EL (cell line): ENCODE measurements at regions not wholly inside any gene's neighbourhood (a gene's known extent, or its start where the extent isn't known, plus 50 kb on each side); places are given as distances from the start of the nearest gene placed in this dataset.
"Not testable (repeated sequence)": the region's sequence is repeated elsewhere in the genome, so short reads cannot be mapped to it uniquely, and the experiment has no call there.

Experiments used
- DNase-seq: peaks from one replicate; pipeline ENCODE4 v3.0.0-alpha.2; 2016

GRCh38 chr2:196500686-196501431 is 138.7 kb upstream of the CCDC150 start:
- DNase-seq = peak; percentile 60

- no peak for DNase-seq
These were observed 137.7 kb upstream of the CCDC150 start for GRCh38 chr2:196501836-196502235.

DNA sequence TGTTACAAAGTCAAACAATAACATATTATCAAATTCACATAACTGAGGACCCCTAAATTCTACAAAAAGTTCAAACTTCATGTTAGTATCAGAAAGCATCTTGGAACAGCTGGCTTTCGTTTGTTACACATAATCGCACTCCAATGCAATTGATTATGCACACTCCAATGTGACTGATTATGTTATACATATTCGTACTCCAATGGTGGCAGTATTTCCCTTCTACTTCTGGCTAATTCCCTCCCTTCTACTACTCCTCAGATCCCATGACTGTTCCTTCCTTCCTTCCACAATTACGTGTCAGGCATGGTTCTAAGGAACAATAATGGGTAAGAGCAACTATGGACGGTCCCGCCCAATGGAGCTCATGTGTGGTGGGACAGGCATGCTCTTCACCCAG is 137.1 kb upstream of the CCDC150 start:
- no peak for DNase-seq

DNA sequence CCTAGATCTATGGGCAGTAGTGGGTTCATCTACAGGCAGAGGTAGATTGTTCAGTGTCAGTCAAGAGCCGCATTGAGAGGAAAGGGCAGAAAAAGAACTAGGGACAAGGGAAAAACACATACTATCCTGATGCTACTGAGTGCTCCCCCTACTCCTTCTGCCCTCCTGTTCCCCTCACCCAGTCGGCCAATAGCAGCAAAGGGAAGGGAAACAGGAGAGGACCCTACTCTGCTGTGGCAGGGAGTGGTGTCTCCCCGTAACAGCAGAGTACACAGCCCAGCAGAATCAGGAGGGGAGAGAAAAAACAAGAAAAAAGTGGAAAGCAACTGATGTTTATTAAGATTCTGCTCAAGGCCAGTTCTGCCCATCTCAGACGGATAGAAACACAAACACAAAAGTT is 136.1 kb upstream of the CCDC150 start:
- no peak for DNase-seq

DNA sequence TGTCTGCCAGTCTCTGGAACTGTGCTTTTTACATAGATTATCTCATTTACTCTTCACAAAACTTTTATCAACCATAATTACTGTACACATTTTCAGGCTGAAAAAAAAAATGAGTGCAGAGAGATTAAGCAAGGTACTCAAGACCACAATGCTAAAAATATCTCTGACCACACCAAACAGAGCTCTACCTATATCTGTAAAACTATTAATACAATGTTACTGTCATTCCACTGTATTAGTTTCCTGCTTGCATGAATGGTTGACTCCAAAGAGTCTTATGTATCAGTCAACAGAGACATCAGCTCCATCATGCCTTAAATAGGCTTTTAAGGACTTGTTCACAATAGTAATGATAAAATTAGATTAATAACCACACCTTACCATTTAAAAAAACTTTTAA is 134.7 kb upstream of the CCDC150 start:
- no peak for DNase-seq

DNA sequence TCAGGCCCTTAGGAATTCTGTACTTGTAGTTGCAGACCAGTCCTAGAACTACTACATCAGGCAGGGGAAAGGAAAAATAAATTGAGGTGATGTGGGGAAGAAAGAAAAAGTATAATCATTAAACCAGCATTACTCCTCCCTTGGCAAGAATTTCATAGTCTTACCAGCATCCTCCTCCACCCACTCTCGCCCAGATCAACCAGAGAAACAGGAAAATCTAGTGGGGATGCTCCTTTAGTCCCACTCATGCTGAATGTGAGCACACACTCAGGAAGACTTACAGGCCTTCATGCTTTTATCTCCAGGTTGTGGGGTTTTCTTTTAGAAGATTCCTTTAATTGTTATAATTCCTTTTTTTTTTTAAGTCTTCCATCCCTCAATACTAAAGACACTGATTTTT is 129.3 kb upstream of the CCDC150 start:
- no peak for DNase-seq

DNA sequence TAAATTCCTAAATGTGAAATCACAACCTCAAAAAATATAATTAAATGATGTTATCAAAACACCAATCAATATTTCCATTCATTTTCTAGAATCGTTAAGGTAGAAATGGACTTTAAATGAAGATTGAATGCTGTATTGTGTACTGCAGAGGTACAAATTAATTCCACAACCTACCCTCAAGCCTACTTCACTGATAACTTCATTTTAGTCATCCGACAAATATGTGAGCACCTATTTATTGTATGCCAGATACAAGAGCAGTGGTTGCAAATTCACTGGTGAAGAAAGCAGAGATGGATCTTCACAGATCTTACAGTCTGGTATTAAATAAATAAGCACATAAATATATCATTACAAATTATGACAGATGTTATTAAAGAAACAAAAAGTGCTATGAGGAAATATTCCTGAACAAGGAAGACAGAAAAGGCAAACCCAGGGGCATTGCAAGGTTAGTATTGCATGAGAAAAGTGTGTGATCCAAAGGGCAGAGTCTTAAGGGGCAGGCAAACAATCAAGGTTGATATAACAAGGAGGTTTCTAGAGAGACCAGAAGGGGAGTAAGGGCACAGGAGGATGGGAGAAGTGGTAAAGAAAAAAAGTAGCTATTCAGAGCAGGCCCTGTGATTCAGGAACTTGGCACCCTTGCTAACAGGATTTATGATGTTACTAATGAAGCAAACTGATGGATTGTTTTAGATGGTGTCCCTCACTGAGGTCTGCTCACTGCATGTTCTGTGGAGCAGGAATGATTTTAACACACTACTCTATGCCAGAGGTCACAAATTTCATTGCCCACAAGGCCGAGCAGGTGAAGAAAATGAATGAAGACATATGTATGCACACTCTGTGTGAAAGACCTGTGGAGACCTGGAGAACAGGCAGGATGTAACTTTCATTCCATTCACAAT is 128.0 kb upstream of the CCDC150 start:
- no peak for DNase-seq

GRCh38 chr2:196513796-196514526 is 125.6 kb upstream of the CCDC150 start:
- no peak for DNase-seq

GRCh38 chr2:196514641-196515040 is 124.9 kb upstream of the CCDC150 start:
- no peak for DNase-seq

GRCh38 chr2:196515051-196515450 is 124.5 kb upstream of the CCDC150 start:
- no peak for DNase-seq

GRCh38 chr2:196515608-196516007 is 123.9 kb upstream of the CCDC150 start:
- DNase-seq = no peak

DNA sequence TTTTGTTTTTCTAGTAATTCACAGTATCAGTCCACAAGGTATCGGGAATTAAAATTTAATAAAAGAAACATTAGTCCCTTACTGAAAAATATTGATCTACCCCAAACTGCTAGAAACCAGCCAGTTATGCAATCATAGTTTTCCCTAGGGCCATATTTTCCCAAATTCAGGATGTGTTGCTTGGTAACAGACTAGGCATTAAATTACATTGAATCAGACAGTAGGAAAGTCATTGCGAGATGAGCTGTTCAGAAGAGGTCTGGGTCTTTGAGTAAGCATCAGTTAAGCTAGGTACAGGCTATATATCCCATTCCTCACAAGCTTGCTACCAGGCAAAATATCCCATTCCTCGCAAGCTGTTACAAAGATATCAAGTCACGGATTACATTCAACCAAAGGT is 123.0 kb upstream of the CCDC150 start:
- DNase-seq = no peak

- DNase-seq = no peak
These were observed 118.9 kb upstream of the CCDC150 start for GRCh38 chr2:196520605-196521004.

- DNase-seq = not testable (repeated sequence)
These were observed 112.4 kb upstream of the CCDC150 start for GRCh38 chr2:196526981-196527725.

GRCh38 chr2:196528486-196529223 is 110.9 kb upstream of the CCDC150 start:
- DNase-seq = no peak

GRCh38 chr2:196530910-196531309 is 108.6 kb upstream of the CCDC150 start:
- no peak for DNase-seq

DNA sequence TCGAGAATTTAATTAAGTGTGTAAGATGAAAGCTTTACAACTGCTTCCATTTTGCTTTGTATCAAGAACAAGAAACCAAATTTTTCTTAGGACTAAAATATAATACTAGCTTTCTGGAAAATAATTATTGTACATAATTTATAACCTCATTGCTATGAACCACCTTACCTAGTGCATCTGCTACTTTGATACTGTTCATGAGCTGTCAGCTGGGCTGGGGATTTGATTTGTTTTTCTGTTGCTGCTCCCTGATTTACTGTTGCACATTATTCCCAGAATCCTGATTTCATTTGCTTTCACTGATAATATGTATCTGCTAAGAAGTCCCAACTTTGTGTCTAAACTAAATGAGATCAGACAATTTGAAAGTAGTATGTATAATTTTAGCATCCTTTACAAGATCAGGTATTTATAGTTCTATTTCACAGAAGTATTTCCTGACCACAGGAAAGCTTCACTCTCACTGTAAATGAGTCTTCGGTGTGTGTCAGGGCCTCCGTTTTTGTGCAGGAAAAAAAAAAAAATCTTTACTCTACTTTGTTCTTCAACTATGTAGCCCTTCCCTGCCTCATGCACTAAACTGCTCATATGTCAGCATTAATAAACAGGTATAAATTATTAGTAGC is 105.6 kb upstream of the CCDC150 start:
- DNase-seq = no peak

DNA sequence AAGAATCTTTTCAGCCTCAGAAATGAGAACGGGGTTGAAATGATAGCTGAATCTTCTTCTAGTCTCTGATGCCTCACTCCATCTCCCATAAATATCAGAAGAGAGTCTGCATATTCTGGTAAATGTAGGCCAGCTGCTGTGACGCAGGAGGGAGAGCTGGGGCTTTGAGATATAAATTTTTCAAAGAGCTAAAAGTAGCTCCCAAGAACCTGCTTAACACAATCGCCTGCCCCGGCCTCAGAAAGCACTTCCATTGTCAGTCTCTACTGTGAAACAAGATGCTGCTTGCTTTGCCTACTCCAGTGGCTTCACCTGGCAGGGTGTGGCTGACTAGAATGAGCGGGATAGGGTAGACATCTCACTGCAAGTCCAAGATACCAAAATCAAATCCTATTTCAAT is 105.0 kb upstream of the CCDC150 start:
- no peak for DNase-seq

DNA sequence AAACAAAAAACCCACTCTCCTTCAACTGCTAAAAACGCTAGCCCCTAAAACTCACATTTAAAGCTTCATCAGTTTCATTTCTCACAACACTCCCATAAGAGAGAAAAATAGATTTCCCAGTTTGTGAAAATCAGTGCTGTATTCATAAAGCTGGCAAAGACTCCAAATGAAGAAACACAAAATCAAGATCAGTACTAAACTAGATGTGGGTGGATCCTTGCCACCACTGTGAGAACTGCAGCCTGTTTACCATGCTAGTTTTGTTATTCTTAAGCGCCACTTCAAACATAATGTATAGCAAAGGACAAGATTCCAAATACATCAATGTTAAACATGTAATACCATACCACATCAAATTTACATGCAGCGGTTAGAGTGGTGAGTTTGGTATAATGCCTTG is 104.5 kb upstream of the CCDC150 start:
- DNase-seq = no peak

DNA sequence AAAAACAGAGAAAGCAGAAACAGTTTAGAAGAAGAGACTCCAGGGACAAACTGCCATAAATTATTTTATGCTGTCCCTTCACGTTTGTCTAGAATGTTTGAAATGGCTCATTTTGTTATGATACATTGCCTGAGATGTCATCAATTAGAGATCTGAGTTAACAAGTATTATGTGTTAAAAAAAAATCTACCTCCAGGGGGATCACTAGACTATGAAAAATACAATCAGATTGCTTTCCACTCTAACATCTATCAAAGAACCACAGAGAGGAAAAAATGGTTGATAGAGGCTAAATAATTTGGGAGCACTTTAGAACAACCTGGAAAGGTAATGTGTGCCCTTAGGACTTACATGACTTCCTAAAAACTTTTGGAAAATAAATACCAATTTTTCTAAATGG is 103.8 kb upstream of the CCDC150 start:
- no peak for DNase-seq

DNA sequence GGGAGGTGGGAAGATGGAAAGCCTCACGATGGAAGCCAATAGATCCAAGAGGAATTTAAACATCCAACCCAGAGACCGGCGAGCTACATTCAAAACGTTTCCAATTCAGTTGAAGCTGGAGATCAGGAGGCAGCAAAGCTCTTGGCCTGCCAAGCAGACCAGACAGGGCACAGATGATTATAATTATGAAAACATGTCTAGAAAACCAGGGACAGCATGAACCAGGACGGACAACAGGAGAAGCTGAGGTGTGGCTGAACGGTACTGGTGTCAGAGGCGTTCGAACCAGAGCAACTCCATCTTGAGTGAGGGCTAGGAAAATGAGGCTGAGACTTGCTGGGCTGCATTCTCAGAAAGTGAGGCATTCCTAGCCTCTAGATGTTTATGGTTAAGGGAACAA is 102.2 kb upstream of the CCDC150 start:
- no peak for DNase-seq

DNA sequence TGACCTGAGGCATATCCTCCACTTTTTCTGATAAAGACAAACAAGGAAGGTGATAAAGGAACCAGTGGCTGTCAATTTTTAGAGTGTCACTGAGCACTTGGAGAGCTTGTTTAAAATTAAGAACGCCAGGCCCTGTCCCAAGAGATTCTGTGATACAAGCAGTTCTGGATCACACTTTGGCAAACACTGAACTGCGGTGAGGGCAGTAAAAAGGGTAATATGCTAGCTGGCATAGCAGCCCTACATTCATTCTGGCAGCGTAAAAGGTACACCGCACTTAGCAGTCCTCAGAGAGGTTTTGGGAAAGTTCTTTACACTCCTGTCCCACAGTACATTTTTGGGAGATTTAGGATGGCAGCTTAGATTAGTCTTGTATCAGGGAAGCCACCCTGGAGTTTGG is 101.3 kb upstream of the CCDC150 start:
- no peak for DNase-seq
